Eye (tissue), 1 donor: ENCODE measurements at regions not wholly inside any gene's neighbourhood (a gene's known extent, or its start where the extent isn't known, plus 50 kb on each side); places are given as distances from the start of the nearest gene placed in this dataset.

Experiments used
- DNase-seq: peaks from one replicate; pipeline ENCODE4 v3.0.0-alpha.2; 2015

- DNase-seq, result peak; percentile 37
Measured at GRCh38 chr5:32503261-32503660, 58.7 kb upstream of the ZFR start.

- peak; percentile 27 for DNase-seq
Measured at GRCh38 chr5:32501071-32502002, 56.8 kb upstream of the ZFR start.

- DNase-seq, result no peak
Measured at GRCh38 chr5:32500181-32500580, 55.6 kb upstream of the ZFR start.

- DNase-seq, result no peak
Measured at GRCh38 chr5:32499261-32499660, 54.7 kb upstream of the ZFR start.

GRCh38 chr5:32498484-32498883, 53.9 kb upstream of the ZFR start:
- DNase-seq, result no peak

GRCh38 chr5:32496104-32496503, 51.6 kb upstream of the ZFR start:
- DNase-seq, result no peak

GRCh38 chr5:32494827-32495226, 50.3 kb upstream of the ZFR start:
- DNase-seq, result no peak
